ENCODE measurements at regions not wholly inside any gene's neighbourhood (a gene's known extent, or its start where the extent isn't known, plus 50 kb on each side); places are given as distances from the start of the nearest gene placed in this dataset.
"Not testable (repeated sequence)": the region's sequence is repeated elsewhere in the genome, so short reads cannot be mapped to it uniquely, and the experiment has no call there.

DNA sequence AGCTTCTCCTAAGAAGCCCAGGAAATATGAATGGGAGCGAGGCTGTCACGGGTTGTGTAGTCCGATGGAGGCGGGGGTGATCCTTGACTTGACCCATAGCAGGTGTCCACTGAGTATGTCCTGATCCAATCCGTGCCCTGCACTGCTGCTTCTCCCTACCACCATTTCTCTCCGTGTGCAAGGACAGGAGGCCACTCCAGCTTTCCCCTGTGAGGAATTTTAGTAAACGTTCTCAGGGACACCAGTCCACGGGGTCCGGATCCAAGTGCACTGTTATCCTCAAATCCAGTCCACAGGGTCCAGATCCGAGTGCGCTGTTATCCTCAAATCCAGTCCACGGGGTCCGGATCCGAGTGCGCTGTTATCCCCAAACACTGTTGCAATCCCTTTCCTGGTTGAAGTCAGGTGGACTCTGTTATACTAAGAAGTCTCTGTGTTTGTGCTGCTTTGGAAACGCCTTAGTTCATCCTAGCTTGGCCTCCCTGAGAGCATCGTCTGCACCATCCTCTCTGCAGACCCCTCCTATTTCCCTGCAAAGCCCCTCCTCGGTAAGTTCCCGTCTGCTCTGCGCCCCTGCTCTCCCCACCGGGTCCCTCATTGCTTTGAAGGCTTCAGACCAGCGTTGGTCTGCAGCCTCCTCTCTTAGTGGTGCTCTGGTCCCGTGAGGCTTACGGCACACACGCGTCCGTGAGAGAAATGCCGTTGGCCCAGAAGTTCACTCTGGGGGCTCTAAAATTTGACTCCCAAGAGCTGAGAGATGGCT is 303.5 kb downstream of the TEX29 start:
- Mint-ChIP-seq H3K36me3 (ENCODE audit: low read depth) (no peaks in the 10 kb centered on the region), H3K9me3 (no peaks in the 10 kb centered on the region), H3K27ac (no peak overlapping the region), H3K4me3 (no peak overlapping the region), H3K27me3 (no peaks in the 10 kb centered on the region), H3K4me1 (ENCODE audit: low read depth) (no peaks in the 10 kb centered on the region)

DNA sequence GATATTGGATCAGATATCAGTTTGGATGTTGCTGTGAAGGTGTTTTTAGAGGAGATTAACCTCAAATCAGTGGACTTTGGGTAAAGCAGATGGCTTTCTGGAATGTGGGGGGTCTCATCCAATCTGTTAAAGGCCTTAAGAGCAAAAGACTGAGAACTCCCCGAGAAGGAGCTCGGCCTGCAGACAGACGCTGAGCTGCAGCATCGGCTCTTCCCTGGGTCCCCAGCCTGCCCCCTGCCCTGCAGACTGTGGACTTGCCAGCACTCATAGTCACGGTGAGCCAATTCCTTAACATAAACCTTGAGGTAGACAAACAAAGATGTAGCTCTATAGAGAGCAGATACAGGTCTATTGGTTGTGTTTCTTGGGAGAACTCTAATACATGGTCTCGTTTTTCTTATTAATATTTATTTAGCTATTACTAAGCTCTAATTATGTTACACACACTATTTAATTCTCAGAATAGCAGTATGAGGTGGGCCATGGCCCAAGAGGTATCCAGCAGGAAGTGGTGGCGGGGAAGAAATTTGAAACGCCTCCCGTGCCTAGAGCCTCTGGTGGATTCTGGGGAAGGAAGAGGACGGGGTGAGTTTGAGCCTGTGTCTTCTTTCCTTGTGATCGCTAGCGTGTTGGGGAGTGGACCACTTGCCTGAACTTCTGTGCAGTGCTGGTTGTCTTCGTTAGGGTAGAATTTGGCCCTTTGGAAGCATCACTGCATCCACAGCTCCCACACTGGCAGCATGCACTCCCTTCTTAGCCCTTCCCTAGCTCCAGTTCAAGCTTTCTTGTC is 305.3 kb downstream of the TEX29 start:
- no peak overlapping the region for H3K27ac Mint-ChIP-seq
- H3K4me3 Mint-ChIP-seq = no peak overlapping the region

DNA sequence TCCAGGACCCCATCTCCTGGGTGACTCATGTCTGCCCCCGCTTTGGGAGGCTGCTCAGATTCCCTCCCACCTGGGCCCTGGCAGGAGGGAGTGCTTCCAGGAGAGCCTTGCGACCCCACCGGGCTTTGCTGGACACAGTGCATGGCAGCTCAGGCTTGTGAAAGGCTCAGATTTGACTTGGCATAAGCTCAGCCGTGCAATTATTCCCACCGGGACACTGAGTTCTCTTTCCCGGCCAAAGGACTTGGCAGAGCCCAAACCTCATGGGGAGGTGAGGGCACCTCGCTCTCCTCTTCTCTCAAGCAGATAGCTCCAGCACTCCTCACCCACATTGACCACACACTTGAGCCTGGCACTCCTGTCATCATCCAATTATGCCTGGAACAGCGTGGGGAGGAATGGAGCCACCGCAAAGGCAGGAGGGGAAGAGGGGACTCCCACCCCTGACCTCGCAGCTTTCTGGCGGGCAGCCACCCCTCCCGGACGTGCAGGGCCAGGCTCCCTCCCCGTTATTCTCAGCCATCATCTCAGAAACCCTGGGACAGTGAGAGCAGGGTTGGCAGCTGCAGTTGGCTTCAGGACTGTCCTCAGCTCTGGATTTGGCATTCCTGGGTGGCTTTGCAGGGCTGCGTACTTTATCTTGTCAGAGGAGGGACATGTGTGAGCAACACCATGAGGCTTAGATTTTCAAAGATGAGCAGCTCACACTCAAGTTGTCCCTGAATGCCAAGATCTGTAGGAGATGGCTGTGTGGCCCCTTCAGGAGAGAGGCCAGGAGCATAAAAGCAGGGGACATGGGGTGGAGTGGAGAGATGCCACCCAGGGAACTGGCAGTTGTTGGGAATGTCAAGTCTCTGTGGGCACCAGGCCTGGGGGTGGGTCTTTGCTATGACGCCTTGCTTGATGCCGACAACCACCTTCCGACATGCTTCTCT is 306.2 kb downstream of the TEX29 start:
- Mint-ChIP-seq H3K27me3 (no peaks in the 10 kb centered on the region), H3K9me3 (no peaks in the 10 kb centered on the region), H3K27ac (no peak overlapping the region), H3K4me3 (no peak overlapping the region), H3K4me1 (ENCODE audit: low read depth) (no peaks in the 10 kb centered on the region), H3K36me3 (ENCODE audit: low read depth) (no peaks in the 10 kb centered on the region)

More for the DNA sequence above, 305.3 kb downstream of the TEX29 start:
- H3K9me3 Mint-ChIP-seq = no peaks in the 10 kb centered on the region
- H3K36me3 Mint-ChIP-seq (ENCODE audit: low read depth) = no peaks in the 10 kb centered on the region
- H3K27me3 Mint-ChIP-seq = no peaks in the 10 kb centered on the region
- no peaks in the 10 kb centered on the region for H3K4me1 Mint-ChIP-seq (ENCODE audit: low read depth)

DNA sequence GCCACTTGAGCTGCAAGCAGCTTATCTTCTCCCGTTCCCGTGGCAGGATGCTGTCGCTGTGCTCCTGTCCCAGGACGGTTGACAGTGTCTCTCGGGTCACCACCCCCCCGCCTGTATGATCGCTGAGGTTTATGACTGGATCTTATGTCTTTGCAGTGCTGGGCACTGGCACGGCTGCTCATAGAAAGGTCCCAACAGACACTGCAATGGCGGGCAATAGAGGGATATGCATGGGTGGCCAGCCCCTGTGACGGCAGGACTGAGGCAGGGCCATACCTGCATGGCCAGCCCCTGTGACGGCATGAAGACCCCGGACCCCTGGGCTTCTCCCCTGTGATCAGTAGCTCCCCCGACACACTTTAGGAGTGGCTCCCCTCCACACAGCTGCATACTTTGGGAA is 307.2 kb downstream of the TEX29 start:
- Mint-ChIP-seq H3K27ac (no peak overlapping the region), H3K4me1 (ENCODE audit: low read depth) (no peaks in the 10 kb centered on the region), H3K4me3 (no peak overlapping the region), H3K36me3 (ENCODE audit: low read depth) (no peaks in the 10 kb centered on the region), H3K27me3 (no peaks in the 10 kb centered on the region), H3K9me3 (no peaks in the 10 kb centered on the region)

DNA sequence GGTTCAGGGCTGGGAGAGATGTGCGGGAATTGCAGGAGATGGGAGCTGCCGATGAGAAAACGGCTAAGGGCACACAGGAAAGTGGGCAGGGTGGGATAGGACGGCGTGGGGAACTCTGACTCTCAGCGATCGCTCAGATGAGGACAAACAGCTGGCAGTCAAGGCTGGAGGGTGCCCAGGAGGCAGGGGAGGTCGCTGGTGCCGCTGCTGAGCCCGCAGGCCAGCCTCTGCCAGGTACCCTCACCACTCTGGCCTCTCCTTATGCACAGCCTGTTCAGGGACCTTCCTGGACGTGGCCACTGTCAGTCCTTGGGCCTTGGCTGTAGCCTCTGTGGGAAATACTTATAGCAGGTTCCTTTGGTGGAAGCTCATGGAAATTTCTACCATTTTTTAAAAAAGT is 308.6 kb downstream of the TEX29 start:
- no peak overlapping the region for H3K4me3 Mint-ChIP-seq
- no peak overlapping the region for H3K27ac Mint-ChIP-seq
- no peaks in the 10 kb centered on the region for H3K27me3 Mint-ChIP-seq
- no peaks in the 10 kb centered on the region for H3K36me3 Mint-ChIP-seq (ENCODE audit: low read depth)
- H3K9me3 Mint-ChIP-seq = no peaks in the 10 kb centered on the region
- no peaks in the 10 kb centered on the region for H3K4me1 Mint-ChIP-seq (ENCODE audit: low read depth)

DNA sequence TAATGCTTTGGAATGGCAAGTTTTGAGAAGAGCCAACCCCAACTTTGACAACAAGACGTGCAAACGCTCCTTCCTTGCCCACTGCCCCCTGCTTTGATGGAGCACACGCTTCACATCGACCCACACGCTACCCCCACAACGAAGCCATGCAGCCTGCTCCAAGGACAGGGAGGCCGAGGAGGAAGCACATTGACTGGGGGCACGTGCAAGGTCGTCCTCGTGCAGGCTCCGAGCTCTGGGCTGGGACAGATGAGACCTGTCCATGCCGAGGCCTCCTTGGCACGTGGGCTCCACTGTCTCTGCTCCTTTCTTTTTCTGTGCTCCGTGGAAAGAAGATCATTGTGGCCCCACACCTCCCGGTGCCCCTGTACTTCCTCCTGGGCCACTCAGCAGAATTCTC is 309.0 kb downstream of the TEX29 start:
- no peaks in the 10 kb centered on the region for H3K9me3 Mint-ChIP-seq
- H3K27ac Mint-ChIP-seq = no peak overlapping the region
- no peaks in the 10 kb centered on the region for H3K4me1 Mint-ChIP-seq (ENCODE audit: low read depth)
- no peak overlapping the region for H3K4me3 Mint-ChIP-seq
- H3K27me3 Mint-ChIP-seq = no peaks in the 10 kb centered on the region
- H3K36me3 Mint-ChIP-seq (ENCODE audit: low read depth) = no peaks in the 10 kb centered on the region

DNA sequence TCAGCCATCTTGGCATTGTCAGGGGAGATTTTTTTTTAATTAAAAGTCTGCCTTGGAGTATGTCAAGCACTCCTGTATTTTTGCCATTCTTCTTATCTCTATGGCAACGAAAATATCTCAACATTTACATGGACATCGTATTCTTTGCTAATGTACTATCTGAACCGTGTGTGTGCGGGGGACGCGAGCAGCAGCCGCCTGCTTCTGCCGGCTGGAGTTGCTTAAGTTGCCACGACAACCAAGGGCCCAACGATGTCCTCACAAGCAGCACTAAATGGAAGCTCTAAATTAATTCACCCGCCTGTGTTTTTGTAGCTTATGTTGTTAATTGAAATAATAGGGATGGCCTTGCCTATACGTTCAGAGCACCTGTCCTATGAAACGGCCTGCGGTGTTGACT is 309.5 kb downstream of the TEX29 start:
- no peaks in the 10 kb centered on the region for H3K27me3 Mint-ChIP-seq
- no peaks in the 10 kb centered on the region for H3K4me1 Mint-ChIP-seq (ENCODE audit: low read depth)
- no peaks in the 10 kb centered on the region for H3K9me3 Mint-ChIP-seq
- H3K4me3 Mint-ChIP-seq = no peak overlapping the region
- no peak overlapping the region for H3K27ac Mint-ChIP-seq
- no peaks in the 10 kb centered on the region for H3K36me3 Mint-ChIP-seq (ENCODE audit: low read depth)

DNA sequence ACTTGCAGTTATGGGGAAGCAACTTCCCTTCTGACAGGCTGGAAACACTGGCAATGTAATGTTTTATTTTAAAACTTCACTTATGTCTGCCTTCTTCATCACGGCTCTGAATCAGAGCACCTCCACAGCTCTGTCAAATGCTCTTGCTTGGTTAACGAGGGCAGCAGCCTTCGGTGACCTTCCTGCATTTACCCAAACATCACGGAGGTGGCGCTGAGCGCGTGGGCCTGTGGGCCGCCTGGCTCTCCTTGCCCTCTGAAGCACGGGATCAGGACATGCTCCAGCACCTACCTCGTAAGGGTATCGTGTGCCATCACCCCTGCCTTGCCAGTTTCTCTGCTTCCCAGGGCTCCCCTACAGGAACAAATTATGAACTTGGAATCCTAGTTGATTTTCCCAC is 310.0 kb downstream of the TEX29 start:
- Mint-ChIP-seq H3K27me3 (no peaks in the 10 kb centered on the region), H3K4me3 (no peak overlapping the region), H3K9me3 (no peaks in the 10 kb centered on the region), H3K4me1 (ENCODE audit: low read depth) (no peaks in the 10 kb centered on the region), H3K36me3 (ENCODE audit: low read depth) (no peaks in the 10 kb centered on the region), H3K27ac (no peak overlapping the region)

DNA sequence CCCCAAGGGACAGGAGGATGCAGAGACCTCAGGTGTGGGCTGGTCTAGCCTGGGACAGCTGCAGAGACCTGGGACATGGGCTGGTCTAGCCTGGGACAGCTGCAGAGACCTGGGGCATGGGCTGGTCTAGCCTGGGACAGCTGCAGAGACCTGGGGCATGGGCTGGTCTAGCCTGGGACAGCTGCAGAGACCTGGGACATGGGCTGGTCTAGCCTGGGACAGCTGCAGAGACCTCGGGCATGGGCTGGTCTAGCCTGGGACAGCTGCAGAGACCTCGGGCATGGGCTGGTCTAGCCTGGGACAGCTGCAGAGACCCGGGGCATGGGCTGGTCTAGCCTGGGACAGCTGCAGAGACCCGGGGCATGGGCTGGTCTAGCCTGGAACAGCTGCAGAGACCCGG is 310.8 kb downstream of the TEX29 start:
- not testable (repeated sequence) for H3K9me3 Mint-ChIP-seq; H3K27ac Mint-ChIP-seq; H3K4me3 Mint-ChIP-seq; H3K4me1 Mint-ChIP-seq (ENCODE audit: low read depth); H3K27me3 Mint-ChIP-seq; H3K36me3 Mint-ChIP-seq (ENCODE audit: low read depth)

DNA sequence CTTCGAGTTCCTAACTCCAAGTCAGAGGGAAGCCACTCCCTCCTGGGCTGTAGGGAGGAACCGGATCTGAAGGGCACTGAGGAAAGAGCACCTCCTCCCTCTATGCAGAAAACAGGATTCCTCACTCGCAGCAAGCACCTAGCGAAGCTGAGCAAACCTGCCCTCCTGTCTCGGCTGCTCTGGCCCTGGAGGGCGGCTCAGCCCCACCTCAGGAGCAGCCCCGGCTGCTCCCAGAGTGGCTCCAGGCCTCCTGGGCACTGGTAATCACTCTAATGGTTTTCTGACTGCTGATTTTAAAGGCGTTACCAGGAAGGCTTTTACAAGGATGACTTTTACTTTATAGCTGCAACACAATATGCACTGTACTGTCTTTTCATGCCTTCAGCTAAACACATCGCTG is 312.5 kb downstream of the TEX29 start:
- no peak overlapping the region for H3K27ac Mint-ChIP-seq
- H3K36me3 Mint-ChIP-seq (ENCODE audit: low read depth) = no peaks in the 10 kb centered on the region
- no peaks in the 10 kb centered on the region for H3K27me3 Mint-ChIP-seq
- no peak overlapping the region for H3K4me3 Mint-ChIP-seq
- H3K9me3 Mint-ChIP-seq = no peaks in the 10 kb centered on the region
- no peaks in the 10 kb centered on the region for H3K4me1 Mint-ChIP-seq (ENCODE audit: low read depth)

DNA sequence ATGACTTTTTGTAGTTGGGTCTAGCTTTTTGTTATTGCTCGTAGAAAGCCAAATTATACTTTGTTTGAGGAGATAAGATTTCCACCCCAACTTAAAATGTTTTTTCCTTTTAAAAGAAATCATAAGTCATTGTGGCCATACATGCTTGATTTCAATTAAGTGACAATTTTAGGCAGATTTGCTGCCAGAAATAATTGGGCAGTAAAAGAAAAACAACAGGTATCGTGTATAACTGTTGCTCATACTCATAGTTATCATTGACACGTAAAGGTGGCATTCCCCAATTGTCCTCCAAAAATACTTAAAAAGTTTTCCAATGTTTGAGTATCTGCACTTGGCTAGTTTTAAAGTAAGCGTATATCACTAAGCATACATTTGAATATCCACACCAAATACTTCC is 313.0 kb downstream of the TEX29 start:
- Mint-ChIP-seq H3K4me1 (ENCODE audit: low read depth) (no peaks in the 10 kb centered on the region), H3K27me3 (no peaks in the 10 kb centered on the region), H3K27ac (no peak overlapping the region), H3K9me3 (no peaks in the 10 kb centered on the region), H3K4me3 (no peak overlapping the region), H3K36me3 (ENCODE audit: low read depth) (no peaks in the 10 kb centered on the region)

DNA sequence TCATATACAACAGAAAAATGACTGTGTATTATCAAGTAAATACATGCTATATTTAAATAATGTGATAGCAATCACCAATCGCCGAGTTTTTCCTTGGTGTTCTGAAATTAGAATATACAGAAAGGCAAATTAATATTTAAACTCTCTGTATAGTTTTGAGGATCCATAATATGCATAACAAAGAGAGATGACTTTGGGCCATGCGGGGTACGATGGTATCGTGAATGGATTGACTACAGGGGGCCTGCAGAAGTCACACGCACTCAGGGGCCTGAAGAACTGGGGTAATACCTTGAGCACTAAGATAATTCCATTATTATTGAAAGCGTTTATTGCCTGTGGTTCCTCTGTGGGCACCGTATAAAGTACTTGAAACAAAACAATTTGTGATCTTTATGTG is 314.0 kb downstream of the TEX29 start:
- Mint-ChIP-seq H3K4me1 (ENCODE audit: low read depth) (no peaks in the 10 kb centered on the region), H3K27ac (no peak overlapping the region)

DNA sequence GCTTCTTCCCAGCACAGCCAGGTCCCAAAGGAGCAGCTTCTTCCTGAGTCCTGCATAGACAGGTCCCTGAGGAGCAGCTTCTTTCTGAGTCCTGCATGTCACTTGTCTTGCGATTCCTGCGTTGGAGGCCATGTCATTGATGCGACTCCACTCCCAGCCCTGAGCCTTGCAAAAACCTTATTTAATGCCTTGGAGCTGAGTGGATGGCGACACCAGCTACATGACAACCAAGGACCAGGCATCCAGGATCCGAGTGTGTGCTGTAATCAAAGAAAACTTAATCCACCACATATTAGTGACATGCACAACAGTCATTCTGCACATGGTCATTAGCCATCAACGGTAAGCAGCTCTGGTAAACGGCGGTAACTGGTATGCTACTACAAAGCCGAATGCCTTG is 315.8 kb downstream of the TEX29 start:
- Mint-ChIP-seq H3K36me3 (ENCODE audit: low read depth) (no peaks in the 10 kb centered on the region), H3K27ac (no peak overlapping the region), H3K4me1 (ENCODE audit: low read depth) (no peaks in the 10 kb centered on the region), H3K9me3 (no peaks in the 10 kb centered on the region), H3K27me3 (no peaks in the 10 kb centered on the region), H3K4me3 (no peak overlapping the region)

More for the DNA sequence above, 314.0 kb downstream of the TEX29 start:
- Mint-ChIP-seq H3K36me3 (ENCODE audit: low read depth) (no peaks in the 10 kb centered on the region), H3K27me3 (no peaks in the 10 kb centered on the region), H3K9me3 (no peaks in the 10 kb centered on the region), H3K4me3 (no peak overlapping the region)

DNA sequence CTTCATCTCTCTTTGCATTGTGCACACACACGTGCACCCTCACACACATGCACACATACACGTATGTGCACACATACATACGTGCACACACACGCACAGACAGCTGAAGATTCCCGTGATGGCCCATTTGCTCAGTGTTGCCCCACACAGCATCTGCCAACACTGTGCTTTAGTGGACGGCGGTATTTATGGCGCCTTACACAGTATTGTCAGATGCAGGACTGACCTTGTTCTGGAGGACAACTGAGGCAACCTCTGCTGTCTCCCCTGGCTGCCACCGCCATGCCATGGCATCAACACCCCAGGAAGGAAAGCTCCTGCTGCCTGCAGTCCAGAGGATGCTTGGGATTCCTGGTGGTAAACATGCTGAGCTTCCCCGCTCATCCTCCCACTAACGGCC is 316.4 kb downstream of the TEX29 start:
- H3K4me1 Mint-ChIP-seq (ENCODE audit: low read depth) = no peaks in the 10 kb centered on the region
- no peak overlapping the region for H3K27ac Mint-ChIP-seq
- no peaks in the 10 kb centered on the region for H3K27me3 Mint-ChIP-seq
- no peaks in the 10 kb centered on the region for H3K9me3 Mint-ChIP-seq
- no peaks in the 10 kb centered on the region for H3K36me3 Mint-ChIP-seq (ENCODE audit: low read depth)
- no peak overlapping the region for H3K4me3 Mint-ChIP-seq

DNA sequence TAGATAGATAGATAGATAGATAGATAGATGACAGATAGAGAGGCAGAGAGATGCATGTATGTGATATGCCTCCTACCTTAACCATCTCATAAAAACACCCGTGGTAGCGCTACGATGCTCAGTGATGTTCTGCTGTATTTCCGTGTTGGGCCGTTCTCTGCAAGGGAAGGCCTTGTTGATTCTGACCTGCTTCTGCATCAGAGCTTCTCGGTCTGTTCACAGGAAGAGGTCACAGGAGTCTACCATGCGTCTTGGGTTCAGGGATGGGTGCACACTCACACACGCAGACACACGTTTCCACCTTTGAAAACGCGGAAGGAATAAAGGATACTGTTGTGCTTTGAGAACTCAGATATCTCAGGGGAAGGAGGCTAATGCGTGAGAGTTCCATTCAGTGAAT is 316.9 kb downstream of the TEX29 start:
- H3K9me3 Mint-ChIP-seq = no peaks in the 10 kb centered on the region

More for the DNA sequence above, 316.9 kb downstream of the TEX29 start:
- Mint-ChIP-seq H3K4me3 (no peak overlapping the region), H3K27me3 (no peaks in the 10 kb centered on the region), H3K4me1 (ENCODE audit: low read depth) (no peaks in the 10 kb centered on the region), H3K27ac (no peak overlapping the region), H3K36me3 (ENCODE audit: low read depth) (no peaks in the 10 kb centered on the region)

All from stimulated activated naive CD8-positive, alpha-beta T cell treated with anti-CD3 and anti-CD28 coated beads, Interleukin-15, Interleukin-2, amounts not matched to agents 100 ng/mL and 50 ng/mL, for 24 hours (primary cell).